Glomerular visceral epithelial cell (primary cell): ENCODE measurements at regions not wholly inside any gene's neighbourhood (a gene's known extent, or its start where the extent isn't known, plus 50 kb on each side); places are given as distances from the start of the nearest gene placed in this dataset.

ENCODE experiments used
- DNase-seq: peaks from one replicate; pipeline ENCODE4 v3.0.0-alpha.2; 2016; ENCODE audit errors: extremely low spot score

DNA sequence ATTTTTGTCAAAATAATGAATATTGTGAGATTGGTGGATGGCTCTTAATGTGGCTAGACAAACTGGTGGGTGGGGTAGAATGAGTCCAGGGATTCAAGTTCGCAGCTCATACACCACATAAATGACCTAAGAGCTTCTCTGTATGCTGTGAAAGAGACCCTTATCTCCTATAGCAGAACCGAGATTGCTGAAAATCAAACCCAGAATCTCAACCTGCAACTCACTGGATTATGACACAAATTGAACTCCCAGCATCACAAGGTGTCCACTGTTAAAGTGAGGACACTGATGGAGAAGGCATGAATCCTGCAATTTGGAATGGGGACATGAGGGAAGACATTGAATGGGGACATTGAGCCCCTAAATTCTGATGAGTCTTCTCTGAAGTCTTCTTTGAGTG, 51.3 kb upstream of the CNKSR3 start:
- DNase-seq: no peak

DNA sequence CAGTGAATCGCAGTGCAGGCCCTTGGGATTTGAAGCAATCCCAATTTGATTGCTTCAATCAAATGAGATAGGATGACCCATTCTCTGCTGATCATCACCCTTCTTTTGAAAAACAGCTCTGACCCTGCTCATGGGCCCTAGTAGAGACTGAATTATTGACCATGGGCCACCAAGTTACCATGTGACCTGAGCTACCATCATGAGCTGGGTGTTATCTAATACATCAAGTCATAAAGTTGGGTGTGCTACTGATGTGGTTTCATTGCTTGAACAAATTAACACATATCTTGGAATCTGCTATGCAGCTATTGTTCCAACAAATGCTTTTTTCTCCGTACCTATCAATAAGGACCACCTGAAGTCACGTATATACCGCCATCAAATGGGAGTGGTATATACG, 54.8 kb upstream of the CNKSR3 start:
- no peak for DNase-seq

DNA sequence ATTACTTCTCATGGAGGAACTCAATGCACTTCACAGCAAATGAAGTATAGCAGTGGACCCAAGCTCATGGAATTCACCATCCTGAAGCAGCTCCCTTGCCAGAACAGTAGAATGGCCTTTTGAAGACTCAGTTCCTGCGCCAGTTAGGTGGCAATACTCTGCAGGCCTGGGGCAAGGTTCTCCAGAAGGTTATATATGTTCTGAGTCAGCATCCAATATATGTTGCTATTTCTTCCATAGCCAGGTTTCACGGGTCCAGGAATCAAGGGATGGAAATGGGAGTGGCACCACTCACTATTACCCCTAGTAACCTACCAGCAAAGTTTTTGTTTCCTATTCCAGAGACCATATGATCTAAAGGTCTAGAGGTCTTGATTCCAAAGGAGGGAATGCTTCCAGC, 56.4 kb upstream of the CNKSR3 start:
- DNase-seq: no peak

DNA sequence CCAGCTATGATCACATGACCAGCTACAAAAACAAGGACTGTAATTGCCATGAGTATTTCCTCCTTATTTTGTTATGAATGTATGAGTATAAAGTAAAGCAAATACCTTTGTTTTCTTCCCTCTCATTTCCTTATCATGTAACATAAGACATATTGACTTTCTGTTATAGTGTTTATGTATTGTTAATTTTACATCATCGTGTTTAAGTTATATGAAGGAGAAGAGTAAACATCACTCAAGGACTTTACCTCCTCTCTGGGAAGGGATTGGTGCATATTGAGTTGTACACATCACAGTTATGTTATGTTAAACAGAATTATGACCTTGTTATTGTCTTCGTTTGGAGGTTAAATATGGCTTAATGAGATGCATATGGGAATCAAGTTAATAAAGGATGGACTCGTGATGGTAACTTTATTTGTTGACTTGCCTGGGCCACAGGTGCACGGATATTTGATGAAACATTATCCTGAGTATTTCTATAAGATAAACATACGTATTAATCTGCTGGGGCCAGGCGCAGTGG, 57.3 kb upstream of the CNKSR3 start:
- no peak for DNase-seq

DNA sequence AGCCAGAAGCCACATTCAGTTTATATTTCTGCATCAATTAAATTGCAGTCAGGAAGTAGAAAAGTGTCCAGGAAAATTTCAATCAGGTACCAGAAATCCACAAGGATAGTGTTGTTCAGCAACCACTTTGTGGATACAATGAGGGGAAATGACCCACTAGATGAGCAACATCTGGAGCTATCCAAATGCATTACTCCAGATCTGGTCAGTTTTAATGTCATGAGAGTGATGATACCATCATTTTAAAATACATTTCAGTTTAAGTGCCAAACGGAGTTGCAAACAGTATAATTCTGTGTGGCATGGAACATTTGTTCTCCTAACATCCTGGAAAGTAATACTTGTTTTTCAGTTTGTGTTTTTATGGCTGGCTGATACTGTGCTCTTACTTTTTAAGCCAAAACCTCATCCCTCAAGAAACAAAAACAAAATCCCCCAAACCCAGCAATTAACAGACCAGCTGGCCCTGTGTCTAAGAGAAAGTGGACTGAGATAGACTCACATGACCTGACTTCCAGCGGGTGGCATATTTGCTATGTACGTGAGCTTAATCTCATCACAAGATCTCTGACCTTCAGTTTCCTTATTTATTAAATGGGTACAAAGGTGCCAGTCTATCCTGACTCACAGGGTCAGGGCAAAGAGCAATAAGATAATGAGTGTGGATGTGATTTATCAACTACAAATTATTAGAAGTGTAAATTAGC, 58.8 kb upstream of the CNKSR3 start:
- no peak for DNase-seq

DNA sequence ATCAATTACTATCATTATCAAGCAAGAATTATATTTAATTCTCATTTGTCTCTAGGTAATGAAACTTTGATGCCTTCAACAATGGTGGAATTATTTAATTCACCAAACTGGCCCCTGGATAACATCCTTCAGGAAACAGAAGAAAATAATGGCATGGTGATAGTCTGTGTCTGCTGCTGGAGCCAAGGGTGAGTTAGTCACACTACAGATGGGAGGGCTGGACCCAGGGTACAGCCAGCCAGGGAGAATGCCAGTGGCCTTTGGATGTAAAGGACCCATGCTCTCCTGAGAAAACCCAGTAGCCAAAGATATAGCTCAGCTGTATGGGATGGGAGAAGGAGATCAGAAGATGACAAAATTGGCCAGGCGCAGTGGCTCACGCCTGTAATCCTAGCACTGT, 60.0 kb upstream of the CNKSR3 start:
- DNase-seq: no peak

DNA sequence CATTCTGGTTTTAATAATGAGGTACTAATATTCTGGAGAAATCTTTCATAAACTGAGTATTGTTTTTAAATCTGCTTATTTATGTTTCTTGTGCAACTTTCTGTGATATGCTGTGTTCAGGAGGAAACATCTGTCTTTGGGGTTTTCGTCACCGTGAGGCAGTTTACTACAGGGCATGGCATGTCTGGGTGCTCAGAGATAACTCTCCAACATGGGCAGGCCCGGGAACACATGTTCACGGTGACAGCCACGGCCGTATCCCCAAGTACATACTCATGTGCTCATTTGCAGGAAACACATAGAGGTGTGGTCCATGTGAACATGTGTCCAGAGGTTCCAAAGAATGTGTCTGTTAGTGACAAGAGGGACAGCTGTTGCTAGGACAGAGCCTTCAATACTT, 62.1 kb upstream of the CNKSR3 start:
- no peak for DNase-seq

DNA sequence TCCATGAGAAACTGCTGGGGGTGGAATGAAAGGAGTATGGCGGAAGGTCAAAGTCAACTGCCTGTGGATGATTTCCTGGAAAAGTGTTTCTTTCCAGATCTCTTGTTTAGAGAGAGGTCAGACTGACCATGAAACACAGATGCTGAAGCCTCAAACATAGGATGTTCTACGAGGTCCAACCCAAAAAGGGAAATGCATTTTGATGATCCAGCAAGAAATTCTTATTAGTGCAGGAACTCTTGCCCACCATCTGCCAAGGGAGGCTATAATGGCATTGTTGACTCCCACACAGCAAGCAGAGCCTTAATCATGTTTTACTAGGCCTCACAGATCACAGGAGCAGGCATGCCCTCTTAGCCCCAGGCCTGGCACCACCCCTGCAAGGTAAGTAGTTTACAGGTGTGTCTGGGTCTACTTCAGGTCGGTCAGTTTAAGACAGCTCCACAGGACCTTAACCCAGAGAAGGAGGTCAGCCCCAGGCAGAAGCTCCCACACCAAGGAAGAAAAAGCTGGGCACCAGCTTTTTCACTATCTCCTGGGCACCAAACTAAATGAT, 67.6 kb upstream of the CNKSR3 start:
- no peak for DNase-seq

DNA sequence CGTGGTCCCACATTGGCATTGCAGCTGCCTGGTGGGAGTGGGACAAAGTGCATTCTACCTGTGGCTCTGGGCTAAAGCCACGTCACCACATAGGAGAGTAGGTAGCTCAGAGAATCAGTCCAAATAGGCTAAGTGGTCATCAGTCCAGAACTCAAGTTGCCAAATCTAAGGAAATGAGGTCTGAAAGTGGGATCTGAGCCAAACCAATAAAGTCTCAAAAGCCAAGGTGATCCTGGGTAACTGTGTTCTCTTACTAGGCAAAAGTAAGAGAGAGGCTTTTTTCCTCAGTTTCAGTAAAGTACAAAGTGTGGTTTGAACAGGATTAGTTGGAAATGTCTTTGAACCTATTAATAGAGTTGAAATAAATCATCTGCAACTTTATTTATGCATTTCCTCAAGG, 68.6 kb upstream of the CNKSR3 start:
- no peak for DNase-seq

DNA sequence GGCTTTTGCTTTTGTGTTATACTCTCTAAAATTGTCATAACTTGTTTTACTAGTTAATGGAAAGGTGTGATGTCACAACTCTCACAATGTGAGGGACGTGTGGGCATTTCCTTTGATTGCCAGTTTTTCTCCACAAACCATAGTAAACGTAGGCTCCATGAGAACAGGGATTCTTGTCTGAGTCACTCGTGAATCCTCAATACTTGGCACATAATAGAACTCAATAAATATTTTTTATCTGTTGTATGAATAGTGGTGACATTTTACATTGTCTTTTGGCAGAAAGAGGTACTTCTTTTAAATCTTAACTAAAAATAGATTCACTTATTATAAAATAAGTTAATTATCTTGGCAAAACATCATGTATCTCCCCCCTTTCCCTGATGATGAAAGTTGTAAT, 69.0 kb upstream of the CNKSR3 start:
- no peak for DNase-seq

DNA sequence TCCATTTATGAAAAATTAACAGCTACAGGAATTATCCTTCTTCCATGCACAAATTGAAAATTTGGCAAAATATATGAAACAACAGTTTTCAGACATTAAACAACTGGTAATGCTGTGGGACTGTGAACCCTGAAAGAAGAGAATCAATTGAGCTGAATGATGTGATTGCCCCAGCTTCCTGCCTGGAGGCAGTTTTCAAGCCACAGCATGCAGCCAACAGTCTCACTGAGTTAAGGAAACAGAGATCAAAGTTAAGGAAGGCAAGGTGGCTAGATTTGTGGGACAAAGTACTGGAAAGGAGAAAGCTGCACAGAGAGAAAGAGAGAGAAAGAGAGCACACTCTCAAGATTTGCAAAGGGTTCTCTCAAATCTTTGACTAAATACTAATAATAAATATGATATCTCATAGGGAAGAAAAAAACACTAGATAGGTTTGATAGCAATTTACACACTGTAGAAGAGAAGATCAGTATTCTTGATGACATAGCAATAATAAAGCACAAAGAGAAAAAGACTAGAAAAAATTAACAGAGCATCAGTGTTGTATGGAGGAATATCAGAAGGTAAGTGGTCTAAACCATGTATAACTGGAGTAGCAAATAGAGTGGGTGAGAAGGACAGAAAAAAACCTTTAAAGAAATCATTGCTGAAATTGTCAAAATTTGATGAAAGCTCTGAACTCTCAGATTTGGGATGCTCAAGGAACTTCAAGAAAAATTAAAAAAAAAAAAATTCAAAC, 70.1 kb upstream of the CNKSR3 start:
- no peak for DNase-seq

DNA sequence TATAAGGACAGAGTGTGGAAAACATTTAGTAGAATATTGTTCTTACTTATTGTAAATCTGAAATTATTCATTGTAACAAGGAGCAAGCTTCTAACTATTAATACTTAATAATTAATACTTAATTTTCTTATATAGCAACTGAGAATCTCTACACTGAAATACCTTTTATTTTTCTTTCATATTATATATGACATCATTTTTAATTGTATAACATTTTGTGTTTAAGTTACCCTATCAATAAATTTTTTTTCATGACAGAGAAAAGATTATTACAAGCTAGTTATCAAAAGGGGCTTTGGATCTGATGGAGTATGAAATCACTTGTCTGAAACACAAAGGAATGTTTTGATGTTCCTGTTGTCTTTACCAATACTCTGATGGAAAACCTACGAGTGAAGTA, 72.2 kb upstream of the CNKSR3 start:
- no peak for DNase-seq

DNA sequence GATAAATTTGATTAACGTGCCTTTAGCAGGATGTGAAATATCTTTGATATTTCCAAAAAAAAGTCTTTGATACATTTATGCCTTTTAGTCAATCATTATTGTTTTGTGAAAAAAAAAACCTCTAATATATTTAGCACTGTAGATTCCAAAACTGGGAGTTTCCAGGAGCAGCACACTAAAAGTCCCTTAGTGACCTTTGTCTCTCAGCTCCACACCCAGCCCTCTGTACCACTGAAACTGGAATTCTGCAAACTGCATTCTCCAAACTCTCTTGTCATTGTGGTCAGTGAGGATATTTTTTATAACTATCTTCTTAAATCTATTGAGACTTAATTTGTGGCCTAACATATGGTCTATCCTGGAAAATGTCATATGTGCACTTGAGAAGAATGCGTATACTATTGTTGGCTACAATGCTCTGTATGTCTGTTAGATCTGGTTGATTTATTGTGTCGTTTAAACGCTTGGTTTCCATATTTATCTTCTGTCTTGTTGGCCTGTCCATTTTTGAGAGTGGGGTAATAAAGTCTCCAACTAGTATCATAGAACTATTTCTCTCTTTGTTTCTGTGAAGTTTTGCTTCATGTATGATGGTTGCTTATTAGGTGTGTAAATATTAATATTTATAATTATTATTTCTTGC, 73.2 kb upstream of the CNKSR3 start:
- no peak for DNase-seq

DNA sequence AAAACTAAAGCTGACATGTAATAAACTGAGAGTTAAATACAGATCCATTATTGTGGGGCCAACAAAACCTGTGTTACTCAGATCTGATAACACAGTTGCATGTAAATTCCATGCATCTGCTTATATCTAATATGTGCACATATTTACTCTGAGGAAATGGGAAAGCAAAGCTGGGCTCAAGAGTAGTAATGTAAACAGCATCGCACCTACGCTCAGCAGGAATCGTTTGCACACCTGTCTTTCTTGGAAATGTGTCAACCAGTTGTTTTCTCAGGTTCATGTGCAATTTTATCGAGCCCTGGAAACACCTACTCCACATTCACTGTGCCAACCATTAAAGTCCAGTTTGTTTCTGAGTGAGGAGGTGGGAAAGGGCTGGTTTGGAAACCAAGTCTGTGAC, 80.3 kb upstream of the CNKSR3 start:
- no peak for DNase-seq

DNA sequence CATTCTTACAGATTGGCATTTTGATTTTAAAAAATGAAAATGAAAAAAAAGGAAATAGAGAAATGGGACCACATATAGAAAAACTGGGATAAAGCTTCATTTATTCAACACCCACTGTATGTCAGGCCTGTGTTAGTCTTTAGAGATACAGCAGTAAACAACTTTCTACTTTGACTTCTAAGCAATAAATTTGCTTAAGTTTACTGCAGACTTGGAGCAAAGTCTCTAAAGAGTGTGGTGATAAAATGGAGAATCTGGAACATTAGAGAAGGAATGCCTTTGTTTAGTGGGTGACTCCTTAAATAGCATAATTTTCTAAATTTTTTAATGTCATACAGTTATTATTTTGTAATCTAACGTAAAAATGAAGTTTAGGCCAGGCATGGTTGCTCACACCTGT, 80.7 kb upstream of the CNKSR3 start:
- no peak for DNase-seq

DNA sequence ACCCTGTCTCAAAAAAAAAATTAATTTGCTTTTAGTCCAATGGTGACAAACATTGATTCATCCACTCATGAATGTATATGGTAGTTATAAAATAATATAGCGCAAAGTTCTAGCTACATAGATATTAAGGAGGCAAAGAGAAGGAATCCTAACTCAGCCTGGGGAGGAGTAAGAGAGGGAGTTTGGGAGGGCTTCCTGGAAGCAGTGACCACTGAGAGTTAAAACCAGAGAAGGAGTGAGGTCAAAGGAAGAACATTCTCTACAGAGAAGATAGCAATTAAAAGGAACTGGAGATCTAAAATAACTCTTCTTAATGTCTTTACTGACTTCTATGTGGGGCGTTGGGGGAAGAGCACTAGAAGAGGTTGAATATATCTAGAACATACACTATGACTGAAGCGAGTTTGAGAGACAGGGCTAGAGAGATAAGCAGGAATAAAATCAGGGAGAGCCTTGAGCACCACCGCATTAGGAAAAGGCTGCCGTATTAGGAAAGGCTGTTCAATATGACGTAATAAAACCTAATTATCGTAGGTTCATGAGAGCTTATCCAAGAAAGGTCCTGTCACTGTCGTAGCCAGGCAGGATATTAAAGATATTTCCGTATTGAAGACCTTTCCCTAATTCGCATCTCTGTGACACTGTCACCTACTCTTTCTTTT, 81.8 kb upstream of the CNKSR3 start:
- no peak for DNase-seq

DNA sequence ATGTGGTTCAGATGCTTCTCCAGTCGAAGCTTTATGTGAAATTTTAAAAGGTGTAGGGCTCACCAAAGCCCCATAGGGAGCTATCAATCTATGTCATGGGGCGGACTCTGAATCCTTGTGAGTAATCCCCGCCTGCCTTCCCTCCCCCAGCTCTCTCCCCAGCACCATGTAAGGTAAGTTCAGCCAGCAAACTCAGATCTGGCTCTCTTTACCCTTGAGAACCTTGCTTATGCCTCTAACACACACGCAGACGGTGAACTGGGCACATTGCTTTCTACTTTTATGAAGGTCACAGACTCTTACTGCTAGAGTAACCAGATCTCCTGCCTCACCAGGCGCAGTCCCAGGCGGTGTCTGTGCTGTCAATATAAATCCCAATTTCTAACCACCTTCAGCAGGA, 82.6 kb upstream of the CNKSR3 start:
- no peak for DNase-seq

DNA sequence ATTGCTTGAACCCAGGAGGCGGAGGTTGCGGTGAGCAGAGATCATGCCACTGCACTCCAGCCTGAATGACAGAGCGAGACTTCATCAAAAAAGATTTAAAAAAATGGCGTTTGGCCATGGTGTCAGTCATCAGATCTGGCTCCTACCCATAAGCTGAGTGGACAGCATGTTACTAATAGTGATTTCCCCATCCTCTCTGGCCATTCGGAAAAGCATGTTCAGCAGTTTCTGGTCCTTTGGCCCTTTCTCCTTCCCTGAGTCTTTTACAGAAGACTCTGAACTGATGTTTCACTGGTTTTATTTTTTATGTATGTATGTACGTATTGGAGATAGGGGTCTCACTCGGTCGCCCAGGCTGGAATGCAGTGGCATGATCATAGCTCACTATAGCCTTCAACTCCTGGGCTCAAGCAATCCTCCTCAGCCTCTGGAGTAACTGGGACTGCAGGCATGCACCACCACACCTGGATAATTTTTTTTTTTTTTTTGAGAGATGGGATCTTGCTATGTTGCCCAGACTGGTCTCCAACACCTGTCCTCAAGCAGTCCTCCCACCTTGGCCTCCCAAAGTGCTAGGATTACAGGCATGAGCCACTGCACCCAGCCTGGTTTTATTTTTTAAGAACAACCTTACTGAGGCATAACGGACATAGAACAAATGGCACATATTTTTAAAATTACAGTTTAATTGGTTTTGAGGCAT, 84.2 kb upstream of the CNKSR3 start:
- no peak for DNase-seq

DNA sequence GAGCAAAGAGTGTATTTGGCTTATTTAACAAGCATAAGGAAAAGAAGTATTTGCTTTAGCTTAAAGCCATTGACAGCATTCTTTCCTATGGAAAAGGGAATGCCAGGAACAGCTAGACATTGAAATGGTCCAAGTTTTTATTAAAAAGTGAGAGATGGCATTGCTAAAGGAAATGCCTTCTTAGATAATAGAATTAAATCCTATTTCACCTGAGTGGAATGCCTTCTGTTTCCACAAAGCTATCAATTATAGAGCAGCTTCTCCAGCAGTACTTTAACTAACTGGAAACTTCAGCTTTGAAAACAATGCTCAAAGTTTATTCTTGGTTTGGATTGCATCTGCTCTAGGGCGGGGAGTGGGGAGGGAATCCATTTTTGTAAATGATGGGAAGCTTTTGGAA, 85.1 kb upstream of the CNKSR3 start:
- no peak for DNase-seq

DNA sequence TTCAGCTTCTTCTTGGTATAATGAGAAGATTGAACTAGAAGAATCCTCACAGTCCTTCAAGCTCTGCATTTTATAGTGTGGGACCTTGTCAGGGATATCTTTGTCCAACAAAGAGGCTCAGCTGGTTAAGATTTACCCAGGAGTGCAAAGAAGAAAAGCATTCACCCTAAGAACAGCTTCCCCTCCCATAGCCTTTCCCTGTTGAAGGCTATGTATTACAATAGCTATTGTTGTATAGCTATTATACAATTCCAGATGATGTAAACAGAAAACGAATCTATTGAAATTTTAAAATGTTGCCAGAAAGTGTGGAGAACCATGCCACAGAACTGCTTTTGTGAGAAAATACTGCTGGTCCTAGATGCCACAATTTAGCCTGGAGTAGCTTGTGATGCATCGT, 85.5 kb upstream of the CNKSR3 start:
- DNase-seq: no peak

DNA sequence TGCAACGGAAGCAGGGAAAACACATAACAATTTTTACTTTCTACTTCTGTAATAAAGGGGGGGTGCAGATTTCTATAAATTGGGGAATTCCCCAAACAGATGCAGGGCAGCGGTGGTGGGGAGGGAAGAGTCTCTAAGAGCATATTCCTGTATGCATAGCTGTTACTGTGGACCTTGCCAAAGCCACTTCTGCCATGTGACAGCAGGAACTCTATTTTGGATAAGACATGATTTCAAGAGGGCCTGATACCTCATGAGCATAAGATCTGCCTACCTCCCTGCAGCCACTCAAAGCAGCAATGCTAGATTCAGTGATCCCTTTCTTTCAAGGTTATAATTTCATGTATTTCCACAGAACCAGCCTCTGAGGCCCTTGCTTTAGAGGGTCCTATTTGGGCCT, 86.2 kb upstream of the CNKSR3 start:
- DNase-seq: no peak

DNA sequence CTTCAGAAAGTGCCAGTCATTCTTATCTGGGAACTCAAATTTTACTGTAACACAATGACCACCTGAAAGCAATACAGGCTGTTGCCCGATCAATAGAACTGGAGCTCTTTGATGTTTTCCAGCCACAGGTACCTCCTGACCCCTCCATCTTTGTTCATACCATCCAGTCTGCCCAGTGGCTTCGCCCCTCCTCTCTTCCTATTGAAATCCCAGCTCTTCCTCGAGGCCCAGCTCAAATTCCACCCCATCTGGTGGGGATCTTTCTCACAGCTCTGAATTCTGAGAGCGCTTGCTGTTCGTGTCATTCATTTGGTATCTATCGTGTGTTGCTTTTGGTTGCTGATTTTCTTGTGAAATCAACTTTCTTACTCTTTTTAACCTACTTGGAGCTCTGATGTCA, 87.9 kb upstream of the CNKSR3 start:
- DNase-seq: no peak
